ENCODE measurements at regions not wholly inside any gene's neighbourhood (a gene's known extent, or its start where the extent isn't known, plus 50 kb on each side); places are given as distances from the start of the nearest gene placed in this dataset.
"Not testable (repeated sequence)": the region's sequence is repeated elsewhere in the genome, so short reads cannot be mapped to it uniquely, and the experiment has no call there.

DNA sequence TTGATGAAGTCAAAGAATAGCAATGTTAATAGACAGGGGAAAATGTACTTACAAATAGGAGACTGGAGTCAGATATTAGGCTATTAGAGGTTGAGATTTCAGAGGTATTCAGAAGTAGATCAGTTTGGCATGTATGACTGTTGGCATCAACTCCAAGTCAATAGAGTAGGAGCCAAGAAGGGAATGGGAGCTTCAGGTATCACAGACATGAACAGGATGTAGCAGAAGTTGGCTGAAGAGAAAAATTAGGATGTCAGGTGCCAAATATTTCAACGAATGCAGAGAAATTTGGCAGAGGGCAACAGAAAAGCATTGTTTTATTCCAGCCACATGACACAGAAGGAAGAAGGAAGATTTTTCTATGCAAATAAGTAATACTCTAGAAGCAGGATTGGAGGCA lies 69.7 kb downstream of the GLYATL1 start:
- no peak for DNase-seq

DNA sequence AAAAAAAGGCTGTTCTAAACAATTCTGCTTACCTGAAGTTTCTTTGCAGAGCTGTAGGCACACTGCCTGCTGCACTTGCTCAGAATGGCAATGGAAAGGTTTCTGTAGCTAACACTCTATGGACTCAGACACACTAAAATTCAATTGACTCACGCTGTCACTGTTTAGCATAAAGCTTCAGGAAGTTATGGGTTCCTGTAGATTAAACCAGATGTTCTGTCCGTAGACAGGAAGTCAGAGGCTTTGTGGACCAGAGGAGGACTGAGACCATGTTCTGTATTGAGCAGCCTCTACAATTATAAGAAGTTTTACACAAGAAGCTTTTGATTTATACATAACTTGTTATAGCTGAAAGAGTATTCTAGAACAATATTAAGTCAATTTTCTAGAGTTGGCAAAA lies 70.4 kb downstream of the GLYATL1 start:
- no peak for DNase-seq

DNA sequence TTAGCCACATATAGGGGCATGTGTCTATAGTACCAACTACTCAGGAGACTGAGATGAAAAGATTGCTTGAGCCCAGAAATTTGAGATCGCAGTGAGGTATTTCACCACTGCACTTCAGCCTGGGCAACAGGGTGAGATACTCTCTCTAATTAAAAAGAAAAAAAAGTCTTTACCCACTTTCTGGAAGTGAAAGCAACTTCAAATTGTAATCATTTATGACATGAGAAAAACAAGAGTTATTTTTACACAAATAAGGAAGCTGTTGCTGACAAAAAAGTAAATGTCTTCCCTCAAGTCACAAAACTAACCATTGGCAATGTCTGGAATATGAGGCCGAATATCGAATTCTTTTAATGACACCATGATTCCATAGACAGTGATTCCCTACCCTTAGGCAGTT lies 71.4 kb downstream of the GLYATL1 start:
- DNase-seq, result no peak

DNA sequence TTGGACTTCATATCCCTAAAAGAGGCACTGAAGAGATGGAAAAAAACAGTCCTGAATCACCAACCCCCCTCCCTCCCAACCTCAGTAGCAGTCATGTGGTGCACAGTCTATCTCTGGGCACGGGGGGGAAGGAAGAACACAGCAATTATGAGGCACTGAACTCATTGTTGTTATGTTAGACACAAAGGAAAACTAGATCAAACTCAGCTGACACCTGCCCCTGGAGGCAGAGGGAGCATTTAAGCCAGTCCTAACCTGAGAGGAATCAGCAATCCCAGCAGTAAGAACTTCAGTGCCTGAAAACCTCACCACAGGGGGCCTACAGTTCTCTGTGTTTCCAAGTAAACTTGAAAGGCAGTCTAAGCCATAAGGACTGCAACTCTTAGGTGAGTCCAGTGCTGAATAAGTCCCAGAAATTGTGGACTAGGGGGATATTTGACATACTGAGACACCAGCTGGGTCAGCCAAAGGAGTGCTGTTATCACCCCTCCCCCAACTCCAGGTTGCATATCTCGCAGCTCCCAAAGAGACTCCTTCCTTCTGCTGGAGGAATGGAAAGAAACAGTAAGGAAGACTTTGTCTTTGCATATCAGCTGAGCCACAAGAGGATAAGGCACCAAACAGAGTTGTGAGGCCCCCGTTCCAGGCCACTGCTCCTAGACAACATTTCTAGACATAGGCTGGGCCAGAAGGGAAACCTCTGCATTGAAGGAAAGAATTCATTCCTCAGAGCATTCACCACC lies 72.5 kb downstream of the GLYATL1 start:
- DNase-seq, result peak; percentile 32

DNA sequence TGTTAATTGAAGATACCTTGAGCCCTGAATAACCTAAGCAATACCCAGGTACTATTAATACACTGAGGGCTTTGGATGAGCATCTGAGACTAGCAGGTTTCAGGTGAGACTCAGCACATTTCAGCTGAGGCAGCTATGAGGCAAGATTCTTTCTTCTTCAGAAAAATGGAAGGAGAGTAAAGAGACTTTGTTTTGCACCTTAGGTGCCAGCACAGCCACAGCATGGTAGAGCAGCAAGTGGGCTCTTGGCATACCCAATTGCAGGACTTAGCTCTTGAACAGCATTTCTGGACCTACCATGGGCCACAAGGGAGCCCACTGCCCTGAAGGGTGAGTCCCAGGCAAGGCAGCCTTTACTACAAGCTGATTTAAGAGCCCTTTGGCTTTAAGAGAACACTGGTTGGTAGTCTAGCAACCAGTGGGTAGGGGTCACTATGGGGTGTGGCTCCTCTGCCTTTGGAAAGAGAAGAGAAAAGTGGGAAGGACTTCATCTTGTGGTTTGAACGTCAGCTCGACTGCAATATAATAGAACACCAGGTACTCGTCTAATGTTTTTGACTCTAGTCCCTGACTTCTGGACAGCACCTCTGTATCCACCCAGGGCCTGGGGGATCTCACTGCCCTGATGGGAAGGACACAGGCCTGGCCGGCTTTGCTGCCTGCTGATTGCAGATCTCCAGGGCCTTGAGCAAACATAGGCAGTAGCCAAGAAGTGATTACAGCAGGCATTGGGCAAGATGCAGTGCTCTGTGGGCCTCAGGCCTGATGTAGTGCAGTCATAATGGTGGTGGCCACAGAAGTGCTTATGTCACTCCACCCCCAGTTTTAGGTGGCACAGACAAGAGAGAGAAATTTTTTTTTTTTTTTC lies 73.3 kb downstream of the GLYATL1 start:
- no peak for DNase-seq

DNA sequence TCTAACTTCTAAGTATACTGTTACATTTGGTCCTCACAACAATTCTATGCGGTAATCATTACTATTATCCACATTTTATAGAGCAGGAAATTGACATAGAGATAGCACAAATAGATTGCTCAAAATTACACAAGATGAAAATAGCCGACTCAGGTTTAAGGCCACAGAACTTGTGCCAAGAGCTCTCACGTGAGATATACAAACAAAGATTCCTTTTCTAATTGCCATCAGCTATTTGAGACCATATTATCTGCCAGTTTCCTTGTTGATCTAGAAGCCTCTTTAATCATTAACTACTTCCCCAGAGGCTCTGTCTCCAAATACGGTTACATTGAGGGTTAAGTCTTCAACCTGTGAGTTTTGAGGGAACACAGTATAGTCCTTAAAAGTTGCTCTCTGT lies 61.0 kb upstream of the GLYATL1B start:
- DNase-seq, result peak; percentile 63

DNA sequence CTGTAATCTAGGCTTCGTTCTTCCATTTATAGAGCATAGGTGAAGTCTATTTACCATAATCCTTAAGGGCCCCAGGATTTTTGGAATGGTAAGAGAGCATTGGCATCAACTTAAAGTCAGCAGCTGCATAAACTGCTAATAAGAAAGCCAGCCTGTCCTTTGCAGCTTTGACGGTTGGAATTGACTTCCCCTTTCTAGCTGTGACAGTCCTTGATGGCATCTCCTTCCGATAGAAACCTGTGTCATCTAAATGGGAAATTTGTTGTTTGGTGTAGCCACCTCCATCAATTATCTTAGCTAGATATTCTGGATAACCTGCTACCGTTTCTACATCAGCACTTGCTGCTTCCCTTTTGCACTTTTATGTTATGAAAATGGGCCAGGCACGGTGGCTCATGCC lies 58.0 kb upstream of the GLYATL1B start:
- DNase-seq, result no peak

DNA sequence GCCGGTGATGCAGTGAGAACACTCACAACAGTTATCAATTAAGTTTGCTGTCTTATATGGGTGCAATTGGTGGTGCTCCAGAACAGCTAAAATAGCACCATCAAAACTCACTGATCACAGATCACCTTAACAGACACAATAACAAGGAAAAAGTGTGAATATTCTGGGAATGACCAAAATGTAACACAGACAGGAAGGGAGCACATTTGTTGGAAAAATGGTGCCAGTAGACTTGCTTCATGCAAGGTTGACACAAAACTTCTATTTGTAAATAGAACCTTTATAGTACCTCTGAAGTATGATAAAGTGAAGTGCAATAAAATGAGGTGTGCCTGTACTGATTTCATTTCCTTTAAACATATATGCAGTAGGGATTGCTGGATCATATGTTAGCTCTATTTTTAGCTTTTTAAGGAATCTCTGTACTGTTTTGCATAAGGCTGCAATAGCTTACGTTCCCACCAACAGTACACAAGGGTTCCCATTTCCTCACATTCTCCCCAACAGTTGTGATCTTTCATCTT lies 56.7 kb upstream of the GLYATL1B start:
- no peak for DNase-seq

DNA sequence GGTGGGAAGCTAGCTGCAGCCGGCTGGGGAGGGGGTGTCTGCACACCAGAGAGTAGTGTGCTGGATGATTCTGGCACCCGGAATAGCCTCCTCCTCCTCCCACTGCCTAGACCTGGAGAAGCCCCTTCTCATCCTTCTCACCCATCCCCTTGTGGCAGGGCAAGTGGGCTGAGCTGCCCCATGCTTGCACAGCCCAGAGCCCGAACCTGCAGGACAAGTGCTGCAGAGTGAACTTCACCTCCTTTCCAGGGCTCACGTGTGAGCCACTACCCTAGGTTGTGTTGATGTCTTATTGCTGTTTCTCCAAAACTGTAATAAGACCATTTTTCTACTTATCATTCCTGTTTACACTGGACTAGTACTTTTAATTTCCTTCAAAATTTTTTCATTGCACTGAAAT lies 56.1 kb upstream of the GLYATL1B start:
- DNase-seq, result no peak

DNA sequence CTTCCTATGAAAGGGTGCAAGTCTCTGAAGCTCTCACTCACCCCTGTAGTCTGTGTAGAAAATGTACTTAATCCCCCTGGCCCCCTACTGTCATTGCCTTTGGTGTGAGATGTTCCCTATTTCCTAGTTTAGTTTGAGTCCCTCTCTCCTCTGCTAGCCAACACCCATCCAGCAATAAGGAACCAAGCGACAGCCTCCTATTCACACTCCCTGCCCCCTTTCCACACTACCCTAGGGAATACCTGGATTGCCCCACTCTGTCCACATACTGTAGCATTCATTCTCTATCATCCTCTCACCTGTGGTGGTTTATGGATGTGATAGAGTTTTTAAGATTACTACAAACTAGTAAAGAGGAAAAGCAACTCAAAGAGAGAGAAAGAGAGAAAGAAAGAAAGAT lies 54.4 kb upstream of the GLYATL1B start:
- DNase-seq, result not testable (repeated sequence)
